ENCODE measurements at regions not wholly inside any gene's neighbourhood (a gene's known extent, or its start where the extent isn't known, plus 50 kb on each side); places are given as distances from the start of the nearest gene placed in this dataset.

DNA sequence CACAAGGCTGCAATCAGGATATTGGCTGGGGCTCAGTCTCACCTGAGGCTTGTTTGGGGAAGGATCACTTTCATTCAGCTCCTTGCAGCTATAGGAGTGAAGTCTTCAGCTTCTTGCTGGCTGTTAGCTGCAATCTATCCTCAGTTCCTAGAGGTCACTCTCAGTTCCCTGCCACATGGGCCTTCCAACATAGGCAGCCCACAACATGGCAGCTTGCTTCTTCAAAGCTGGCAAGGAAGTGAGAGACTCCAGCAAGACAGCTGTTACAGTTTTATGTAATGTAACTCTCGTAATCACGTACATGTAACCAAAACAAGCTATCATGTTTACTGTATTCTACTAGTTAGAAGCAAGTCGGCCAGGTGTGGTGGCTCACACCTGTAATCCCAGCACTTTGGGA, 226.9 kb downstream of the CDC5L start:
- no peak for DNase-seq

DNA sequence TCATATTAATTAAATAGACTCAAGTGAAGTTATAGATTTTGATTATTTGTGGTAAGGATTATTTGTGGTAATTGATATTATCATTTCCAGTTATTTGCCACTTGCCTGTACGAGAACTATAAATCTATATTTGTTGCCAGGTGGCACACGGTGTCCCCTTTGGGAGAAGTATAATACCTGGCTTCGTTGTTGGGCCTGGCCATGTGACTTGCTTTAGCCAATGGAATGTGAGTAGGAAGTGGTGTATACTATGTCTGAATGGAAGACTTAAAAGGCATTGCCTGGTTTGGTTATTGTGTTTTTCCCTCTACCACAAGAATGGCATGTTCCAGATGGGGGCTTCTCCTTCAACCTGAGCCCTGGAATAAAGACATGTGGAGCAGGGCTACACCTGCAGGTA, 228.1 kb downstream of the CDC5L start:
- DNase-seq: no peak

DNA sequence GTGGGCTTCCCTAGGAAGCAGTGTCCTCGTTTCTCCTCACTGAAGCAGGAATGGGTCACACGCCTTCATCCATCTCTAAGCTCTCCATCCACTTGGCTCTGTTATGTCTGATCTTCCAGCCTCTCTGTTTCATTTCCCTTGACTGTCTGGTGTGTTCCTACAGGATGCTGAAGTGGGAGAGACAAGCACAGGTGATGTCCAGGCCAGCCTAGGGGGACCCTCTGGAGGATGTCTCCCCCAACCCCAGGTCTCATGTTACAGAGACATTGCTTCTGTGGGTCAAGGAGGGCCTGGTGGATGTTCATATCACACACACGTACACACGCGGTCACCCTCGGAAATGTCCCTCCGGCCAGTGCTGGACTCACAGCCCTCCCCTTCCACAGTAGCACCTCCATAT, 229.9 kb downstream of the CDC5L start:
- no peak for DNase-seq

DNA sequence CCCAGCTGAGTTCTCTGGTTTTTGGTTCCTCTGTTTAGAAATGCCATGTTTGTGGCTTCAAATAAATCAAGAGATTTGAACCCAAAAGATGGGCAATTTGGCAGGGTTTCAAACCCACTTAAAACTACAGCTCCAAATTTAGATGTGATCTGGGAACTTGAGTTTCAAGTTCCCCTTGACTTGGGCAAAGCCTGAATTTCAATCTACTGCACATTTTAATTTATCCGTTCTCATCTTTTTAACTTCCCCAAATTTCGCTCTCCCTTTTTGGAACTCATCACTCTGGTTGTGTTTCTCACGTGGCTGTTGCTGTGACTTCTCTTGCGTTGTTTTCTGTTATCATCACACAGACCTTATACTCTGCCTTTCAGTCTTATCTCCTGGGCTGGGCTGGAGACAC, 230.9 kb downstream of the CDC5L start:
- DNase-seq: no peak

DNA sequence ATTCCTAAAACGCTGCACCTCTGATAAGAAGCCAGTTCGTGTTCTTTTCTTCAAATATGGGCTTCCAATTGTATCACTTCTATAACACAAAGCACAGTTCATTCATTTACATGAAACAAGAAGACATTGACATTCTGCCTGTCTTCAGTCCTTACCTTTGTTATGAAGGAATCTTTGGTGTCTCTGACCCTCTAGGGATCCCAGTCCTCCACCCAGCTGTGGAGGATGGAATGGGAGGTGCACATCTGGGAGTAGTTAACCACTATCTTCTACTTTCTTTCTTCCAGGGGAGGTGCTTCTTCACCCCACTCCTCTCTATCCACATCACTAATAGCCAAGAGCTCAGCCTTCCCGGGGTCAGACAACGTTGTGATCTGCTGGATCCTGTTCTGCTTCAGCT, 233.4 kb downstream of the CDC5L start:
- no peak for DNase-seq

DNA sequence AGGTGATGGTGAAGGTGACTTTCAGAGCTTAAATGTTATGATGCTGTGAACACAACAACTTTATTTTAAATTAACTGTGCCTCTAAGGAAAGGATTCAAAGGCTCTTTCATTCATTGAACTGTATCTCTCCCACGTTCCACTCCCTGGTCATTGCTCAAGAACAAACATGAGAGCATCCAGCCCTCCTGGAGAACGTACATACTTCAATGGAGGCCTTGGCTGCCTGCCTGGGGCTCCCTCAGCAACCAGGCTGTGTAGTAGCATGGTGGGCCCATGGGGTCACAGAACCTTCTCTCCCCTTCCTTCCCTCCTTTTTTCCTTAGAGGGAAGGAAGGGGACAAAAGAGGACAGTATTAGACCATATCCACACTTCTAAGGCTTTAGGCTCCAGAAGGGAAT, 234.3 kb downstream of the CDC5L start:
- no peak for DNase-seq

DNA sequence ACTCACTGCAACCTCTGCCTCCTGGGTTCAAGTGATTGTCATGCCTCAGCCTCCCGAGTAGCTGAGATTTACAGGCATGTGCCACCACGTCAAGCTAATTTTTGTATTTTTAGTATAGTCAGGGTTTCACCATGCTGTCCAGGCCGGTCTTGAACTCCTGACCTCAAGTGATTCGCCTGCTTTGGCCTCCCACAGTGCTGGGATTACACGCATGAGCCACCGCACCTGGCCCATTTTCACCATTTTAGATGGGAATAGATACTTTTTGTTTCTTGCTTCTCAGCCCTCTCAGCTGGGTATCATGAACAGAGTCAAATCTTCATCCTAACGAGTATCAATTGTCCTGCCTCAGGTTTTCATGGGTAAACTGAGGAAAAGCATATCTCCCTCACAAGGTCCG, 235.0 kb downstream of the CDC5L start:
- DNase-seq: no peak

DNA sequence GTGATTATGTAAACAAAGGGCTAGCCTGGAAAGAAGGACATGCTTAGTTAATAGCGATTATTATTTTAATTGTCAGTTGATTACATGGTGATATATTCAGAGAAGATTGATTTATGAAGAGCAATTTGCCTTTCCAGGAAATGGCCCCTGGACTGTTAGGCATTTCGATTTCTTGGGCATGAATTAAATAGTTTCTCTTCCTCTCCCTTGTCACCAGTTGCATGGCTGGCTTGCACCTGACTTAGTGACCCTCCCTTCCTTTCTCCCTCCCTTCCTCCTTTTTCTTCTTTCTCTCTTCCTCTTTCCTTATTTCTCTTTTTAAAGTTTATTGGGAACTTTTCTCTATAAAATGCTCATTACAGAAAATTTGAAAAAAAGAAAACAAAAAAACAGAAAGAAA, 235.4 kb downstream of the CDC5L start:
- DNase-seq: no peak

DNA sequence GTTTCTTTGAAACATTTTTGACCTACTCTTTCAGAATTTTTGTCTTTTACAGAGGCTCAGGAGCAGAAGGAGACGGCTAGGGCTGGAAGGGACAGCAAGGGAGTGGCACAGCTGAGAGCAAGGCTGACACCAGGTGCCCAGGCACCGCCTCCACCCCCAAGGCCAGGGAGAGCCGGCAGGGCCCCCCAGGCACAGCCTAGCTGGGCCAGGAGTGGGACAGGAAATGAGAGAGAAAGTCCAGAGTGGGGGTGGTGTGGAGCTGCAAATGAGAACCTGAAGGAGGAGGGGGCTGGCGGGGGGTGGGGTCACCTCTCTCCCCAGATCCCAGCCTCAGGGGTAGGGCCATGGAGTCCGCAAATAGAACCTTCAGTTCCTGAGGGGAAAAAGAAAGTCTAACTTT, 236.7 kb downstream of the CDC5L start:
- no peak for DNase-seq

DNA sequence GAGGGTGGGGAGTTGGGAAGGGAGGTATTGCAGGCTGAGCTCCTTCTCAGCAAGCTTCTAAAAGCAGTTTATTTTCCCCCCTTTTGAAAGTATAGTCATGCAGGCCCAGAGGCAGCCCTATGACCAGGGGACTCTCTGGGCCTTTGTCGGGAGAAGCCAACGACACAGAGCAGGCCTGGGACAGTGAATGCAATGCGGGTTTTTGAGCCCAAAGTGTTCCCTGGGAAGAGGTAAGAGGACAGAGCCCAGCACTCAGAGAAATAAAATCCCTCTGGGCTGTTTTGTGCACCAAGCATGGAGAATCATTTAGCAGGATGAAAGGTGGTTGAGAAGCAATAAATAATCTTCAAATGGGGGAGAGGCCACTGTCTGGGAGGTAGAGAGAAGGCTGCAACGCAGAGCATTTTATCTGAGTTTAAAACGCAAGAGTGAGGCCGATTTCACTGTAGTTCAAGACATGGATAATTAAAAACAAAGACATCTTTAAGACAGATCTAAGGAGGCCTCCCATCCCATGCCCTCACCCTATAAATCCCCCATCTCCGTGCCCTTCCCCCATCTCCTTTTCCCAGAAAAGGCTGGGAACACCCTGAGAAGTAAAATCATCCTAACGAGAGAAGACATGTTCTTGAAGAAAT, 237.5 kb downstream of the CDC5L start:
- no peak for DNase-seq

DNA sequence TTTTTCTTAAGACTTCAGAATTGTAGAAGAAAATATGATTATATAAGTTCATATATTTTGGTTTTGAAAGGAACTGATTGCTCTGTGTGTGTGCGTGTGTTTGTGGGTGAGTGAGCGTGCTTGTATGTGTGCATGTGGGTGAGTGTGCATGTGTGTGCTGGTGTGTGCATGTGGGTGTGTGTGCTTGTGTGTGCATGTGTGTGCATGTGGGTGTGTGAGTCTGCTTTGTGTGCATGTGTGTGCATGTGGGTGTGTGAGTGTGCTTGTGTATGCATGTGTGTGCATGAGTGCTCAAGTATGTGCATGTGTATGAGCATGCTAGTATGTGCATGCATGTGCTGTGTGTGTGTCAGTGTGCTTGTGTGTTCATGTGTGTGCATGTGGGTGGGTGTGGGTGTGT, 238.5 kb downstream of the CDC5L start:
- no peak for DNase-seq

DNA sequence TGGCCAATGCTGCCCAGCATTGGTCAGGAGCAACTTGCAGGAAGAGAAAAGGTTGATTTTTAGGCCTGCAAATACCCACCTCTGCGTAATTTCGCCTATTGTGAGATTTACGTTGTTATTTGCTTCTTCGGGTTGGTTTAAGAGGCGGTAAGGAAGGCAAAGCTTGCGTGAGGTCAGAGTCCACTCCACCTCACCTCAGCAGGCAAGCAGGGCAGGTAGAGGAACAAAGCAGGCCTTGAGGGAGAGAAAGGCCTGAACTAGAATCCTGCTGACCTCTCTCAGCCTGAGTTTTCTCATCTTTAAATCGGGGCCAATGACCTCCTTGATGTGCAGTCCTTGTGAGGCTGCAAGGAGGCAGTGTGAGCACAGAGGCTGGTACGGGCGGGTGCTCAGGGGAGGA, 239.1 kb downstream of the CDC5L start:
- DNase-seq: no peak

DNA sequence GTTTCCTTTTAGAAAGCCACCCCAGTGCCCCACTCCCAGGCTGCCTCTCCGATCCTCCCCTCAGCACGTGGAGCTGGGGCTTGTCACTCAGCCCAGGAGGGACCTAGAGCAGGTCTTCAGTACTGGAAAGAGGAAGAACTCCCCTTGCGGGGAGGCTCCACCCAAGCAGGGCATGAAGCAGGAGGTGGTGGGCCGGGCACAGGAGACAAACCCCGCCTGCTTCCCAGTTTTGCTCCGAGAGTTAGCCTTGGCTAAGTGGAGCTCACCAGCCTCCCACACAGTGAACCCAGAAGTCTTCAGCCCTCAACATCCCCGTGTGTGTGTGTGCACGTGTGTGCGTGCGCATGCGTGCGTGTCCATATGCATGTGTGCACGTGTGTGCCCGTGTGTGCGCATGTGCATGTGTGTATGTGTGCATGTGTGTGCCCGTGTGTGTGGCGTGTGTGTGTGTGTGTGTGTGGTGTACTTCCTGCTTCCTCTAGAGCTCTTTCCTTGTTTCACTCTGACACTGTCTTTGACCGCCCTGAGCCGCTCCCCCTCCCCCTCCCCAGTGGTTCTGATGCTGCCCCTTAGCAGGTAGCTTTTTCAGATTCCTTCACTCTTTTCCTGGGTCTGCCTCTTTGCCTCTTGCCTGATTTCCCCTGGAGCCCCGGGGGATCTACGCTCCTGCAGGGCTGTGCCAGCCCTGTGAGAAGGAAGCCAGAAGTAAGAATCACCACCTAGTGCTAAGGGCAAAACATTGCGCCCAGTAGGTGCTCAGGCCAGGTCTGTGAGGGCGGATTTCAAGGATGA, 239.8 kb downstream of the CDC5L start:
- DNase-seq: no peak

DNA sequence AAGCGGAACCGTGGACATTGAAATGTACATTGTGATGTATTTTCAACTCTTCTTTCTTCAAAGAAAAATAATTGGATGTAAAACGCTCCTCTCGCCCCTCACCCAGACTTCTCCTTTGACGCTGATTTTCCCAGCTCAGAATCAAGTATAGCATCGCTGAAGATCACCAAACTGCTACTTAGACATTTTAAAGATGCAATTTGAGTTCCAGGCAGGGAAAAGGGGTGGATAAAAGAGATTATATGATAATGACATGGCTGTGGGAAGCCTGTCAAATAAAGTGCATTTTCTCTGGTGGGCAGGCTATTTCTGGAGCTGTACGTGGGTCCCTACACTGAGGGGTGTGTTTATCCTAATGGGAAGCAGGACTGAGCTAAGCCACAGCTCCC, 240.4 kb downstream of the CDC5L start:
- no peak for DNase-seq

DNA sequence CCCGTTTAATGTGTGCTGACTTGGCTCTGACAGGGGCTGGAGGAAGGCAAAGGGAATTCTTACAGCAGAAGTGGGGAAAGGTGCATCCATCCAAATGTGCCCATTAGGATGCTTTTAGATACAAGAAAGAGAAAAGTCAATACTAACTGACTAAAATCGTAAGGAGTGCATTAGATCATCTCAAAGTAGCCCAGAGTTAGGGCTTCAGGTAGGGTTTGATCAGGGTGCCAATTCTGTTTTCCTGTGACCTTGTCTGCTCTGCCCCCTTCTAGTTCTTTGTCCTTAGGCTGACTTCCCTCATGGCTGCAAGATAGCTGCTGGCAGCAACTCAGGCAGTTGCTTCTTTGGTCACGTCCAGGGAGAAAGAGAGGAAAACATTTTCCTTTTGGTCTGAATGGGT, 240.8 kb downstream of the CDC5L start:
- no peak for DNase-seq

DNA sequence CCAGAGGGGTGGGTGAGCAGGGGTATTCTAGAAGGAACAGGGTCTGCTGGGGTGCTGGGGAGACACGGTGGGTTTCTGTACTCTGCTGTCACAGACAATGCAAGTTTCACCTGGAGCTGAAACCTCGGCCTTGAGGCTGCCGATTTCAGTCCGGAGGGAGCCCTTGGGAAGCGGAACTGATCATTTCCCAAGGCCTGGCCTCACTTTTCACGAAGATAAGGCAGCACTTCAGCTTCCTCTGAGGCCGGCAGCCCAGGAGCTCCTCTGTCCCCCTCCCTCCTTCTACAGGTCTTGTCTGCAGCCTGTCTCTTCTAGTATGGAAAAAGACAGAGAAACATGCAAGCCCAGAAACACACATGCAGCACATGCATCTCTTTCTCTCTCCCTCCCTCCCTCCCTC, 242.1 kb downstream of the CDC5L start:
- DNase-seq: no peak

DNA sequence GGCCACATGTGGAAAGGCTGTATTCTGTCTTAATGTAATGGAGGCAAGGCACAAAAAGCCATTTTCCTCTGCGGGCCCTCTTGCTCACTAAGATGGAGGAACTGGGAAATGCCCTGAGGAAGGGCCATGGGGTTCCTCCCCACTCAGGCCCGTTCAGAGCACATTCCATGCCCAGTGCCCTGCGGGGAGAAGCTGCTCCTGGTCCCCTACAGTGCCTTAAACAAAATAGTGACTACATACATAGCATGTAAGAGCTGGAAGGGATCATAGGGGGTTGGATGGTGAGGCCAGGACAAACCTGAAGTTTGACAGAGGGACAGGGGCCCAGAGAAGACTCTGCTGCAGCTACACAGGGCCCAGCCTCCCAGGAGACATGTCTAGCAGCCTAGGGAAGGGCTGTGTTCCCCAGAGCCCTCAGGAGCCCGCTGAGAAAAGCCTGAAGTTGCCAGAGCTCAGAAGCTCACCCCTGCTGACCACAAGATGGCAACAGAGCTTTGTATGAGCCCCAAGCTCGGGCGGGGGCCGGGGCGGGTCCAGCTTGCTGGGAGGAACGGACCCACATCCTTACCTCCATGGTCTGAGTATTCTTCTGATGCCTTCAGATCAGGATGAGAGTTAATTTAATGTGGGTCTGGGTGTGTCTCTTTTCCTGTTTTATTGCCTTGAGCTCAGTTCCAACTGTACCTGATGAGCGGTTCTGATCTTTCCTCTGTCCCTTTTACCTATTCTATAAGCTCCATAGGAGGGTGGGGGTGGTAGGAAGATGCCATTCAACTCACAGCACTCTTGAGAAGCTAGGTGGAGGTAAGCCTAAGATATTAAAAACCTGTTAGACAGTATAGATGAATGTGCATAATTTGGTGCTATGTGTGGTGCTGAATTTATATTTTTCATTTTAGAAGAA, 242.9 kb downstream of the CDC5L start:
- no peak for DNase-seq

DNA sequence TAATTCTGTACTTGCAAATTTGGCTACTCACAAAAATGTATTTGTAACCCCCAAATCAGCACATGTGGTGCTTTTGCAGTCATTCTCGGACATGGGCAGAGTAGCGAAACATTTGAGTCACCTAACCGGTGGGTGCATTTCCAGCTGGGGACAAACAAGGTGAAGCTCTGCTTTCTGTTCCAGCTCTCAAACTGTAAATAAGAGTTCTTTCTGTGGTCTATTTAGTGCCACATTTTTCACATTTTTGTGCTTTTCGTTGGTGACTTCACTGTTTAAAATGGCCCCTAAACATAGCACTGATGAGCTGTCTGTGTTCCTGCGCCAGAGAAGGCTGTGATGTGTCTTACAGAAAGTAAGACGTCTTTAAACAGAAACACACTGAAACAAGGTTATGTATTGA, 244.5 kb downstream of the CDC5L start:
- no peak for DNase-seq

DNA sequence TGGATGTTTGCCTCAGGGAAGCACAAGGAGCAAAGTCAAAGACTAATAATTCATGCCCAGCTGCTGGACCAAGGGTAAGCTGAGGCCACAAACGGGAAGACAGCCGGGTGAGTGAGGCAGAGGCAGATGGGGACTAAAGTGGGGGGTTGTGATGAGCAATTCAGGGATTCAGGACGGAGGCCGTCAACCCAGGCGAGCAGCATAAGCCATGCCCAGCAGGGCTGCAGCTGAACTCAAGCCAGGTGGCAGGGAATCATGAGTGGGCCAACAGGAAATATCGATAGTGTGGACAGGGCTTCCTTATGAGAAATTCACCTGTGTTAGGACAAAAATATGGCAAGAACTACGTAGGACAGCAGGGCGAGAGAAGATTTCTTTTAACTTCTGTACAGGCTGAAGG, 246.8 kb downstream of the CDC5L start:
- no peak for DNase-seq

DNA sequence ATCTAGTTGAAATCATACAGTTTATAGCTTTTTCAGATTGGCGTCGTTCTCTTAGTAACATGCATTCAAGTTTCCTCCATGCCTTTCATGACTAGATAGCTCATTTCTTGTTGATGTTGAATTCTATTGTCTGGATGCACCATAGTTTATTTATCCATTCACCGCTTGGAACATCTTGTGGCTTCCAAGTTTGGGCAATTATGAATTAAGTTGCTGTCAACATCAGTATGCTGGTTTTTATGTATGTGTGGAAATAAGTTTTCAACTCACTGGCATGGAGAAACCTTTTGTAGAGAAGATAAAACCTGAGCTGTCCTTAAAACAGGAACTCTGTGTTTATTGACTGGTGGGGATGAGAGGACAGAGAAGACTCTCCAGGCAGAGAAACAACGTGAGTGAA, 248.0 kb downstream of the CDC5L start:
- DNase-seq: no peak

DNA sequence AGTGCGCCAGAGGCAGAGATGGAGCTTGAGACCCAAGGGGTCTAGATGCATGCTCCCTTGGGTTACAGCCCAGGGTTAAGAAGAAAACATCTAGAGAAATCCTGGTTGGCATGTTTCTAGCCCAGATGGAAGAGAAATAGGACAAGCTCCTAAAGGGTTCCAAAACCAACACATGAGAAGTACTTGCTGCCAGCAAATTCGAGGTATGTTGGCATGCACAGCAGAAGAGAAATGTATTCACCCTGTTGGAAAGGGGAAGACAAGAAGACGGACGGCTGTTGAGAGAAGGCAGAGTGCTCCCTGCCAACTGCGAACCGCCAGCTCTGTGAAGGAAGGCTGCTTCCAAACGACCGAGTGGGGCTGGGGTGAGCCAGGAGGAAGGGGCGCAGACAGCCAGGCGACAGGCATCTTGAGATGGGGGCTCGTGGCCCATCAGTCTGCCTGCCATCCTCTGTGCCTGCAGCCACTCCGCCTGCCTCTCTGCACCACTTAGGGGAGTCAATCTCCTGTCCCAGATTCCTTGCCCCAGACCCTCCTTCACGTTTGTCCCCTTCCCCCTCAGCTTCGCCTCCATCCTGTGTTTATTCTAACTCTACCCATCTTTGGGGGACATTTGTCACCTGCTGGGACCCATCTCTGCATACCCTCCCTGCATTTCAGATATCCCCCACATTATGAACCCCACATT, 249.2 kb downstream of the CDC5L start:
- no peak for DNase-seq

DNA sequence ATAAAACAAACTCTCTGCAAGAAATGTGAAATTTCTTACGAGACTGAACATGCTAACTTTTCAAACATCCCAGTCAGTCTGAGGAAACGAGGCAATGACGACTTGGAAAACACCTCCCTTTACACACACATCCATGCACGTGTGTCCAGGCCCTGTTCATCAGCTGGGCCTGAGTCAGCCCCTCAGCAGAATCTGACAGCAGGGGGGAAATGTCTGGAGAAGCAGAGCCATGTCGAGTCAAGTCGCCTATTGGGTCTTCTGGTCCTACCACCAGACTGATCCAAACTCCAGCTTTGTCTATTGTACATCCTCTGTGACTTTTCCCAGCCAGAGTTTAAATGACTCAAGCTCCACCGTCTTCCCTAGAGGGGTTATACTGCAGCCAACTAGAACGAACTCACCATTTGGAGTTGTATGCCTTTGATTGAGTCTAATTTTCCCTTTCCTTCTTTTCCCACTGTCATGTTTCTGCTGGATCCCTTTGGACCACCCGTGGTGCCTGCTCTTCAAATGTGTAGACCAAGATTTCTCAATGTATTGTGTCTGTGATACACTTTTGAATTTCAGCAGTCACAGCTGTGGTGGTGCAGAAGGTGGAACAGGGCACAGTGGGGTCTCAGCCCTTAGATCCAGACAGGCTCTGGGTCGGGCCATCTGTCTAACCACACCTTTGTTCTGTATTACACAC, 254.0 kb downstream of the CDC5L start:
- no peak for DNase-seq

DNA sequence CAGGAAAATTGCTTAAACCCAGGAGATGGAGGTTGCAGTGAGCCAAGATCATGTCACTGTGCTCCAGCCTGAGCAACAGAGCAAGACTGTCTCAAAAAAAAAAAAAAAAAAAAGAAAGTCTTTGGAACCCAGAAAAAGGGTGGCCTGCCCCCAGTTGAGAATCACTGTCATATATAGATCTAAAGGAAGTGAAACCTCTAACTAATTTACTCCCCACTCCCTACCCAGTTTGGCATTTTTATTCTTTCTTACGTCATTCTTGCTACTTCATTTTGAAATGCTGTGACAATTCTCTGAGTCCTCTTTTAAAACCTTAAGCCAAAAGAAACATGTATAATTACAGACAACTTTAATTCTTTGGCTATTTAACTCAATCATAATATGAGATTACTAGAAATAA, 254.8 kb downstream of the CDC5L start:
- DNase-seq: no peak
